ENCODE measurements at regions not wholly inside any gene's neighbourhood (a gene's known extent, or its start where the extent isn't known, plus 50 kb on each side); places are given as distances from the start of the nearest gene placed in this dataset.
"Not testable (repeated sequence)": the region's sequence is repeated elsewhere in the genome, so short reads cannot be mapped to it uniquely, and the experiment has no call there.

DNA sequence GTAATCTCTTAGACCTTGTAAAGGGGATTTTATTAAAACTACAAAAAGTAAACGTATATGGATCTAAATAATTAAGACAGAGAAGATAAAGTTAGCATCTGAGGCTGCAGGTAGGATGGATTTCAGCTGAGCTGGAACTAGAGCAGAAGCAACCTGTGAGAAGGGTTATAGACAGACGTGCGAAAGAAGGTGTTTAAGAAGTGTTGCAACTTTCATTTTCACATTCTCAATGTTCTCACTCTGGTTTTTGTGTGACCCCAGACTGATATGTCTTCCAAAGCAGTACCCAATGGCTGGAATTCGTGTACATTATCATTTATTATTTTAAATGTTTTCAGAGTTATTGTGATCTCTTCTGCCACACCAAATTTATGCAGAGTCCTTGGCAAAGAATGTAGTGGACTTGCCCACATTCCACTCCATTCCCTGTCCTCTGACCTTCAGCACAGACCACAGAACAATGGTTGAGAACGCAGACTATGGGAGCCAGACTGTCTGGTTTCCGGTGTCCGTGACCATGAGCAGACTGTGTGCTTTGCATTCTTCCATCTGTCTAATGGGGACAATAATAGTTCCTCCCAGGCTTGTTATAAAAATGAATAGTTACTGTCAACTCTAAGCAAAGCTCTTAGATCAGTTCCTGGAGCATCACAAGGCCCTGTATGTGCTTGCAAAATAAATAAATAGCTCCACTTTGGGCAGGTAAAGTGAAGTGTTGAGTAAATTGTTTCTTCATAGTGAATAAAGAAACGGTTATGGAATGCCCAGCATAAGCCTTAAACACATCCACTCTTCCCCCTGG is 140.6 kb upstream of the SAMSN1 start:
- no peak for DNase-seq (ENCODE audit: insufficient read length)
- FAIRE-seq: peak; percentile 98
- no peak for TF ChIP-seq TAF1 (IDR thresholded peaks at IDR 0.05; ENCODE audit: borderline replicate concordance, low read depth, low read length)
- no peak for TF ChIP-seq POLR2A (IDR thresholded peaks at IDR 0.05; ENCODE audit: low read depth, low read length)
- no peak for TF ChIP-seq POLR2AphosphoS5 (IDR thresholded peaks at IDR 0.05; ENCODE audit: low read depth, low read length)

GRCh38 chr21:14685568-14685967 is 139.5 kb upstream of the SAMSN1 start:
- no peak for DNase-seq (ENCODE audit: insufficient read length)
- peak; percentile 68 for FAIRE-seq
- TF ChIP-seq POLR2AphosphoS5 (IDR thresholded peaks at IDR 0.05; ENCODE audit: low read depth, low read length) (no peak), POLR2A (IDR thresholded peaks at IDR 0.05; ENCODE audit: low read depth, low read length) (no peak), TAF1 (IDR thresholded peaks at IDR 0.05; ENCODE audit: borderline replicate concordance, low read depth, low read length) (no peak)

GRCh38 chr21:14684071-14684470 is 138.0 kb upstream of the SAMSN1 start:
- FAIRE-seq (no peak), DNase-seq (ENCODE audit: insufficient read length) (no peak)
- TF ChIP-seq TAF1 (IDR thresholded peaks at IDR 0.05; ENCODE audit: borderline replicate concordance, low read depth, low read length): no peak
- no peak for TF ChIP-seq POLR2AphosphoS5 (IDR thresholded peaks at IDR 0.05; ENCODE audit: low read depth, low read length)
- no peak for TF ChIP-seq POLR2A (IDR thresholded peaks at IDR 0.05; ENCODE audit: low read depth, low read length)

- DNase-seq (ENCODE audit: insufficient read length) (no peak), FAIRE-seq (no peak)
- no peak for TF ChIP-seq TAF1 (IDR thresholded peaks at IDR 0.05; ENCODE audit: borderline replicate concordance, low read depth, low read length)
- TF ChIP-seq POLR2A (IDR thresholded peaks at IDR 0.05; ENCODE audit: low read depth, low read length): no peak
- TF ChIP-seq POLR2AphosphoS5 (IDR thresholded peaks at IDR 0.05; ENCODE audit: low read depth, low read length): no peak
These were observed 136.9 kb upstream of the SAMSN1 start for GRCh38 chr21:14683063-14683462.

- TF ChIP-seq POLR2AphosphoS5 (IDR thresholded peaks at IDR 0.05; ENCODE audit: low read depth, low read length): no peak
- no peak for TF ChIP-seq POLR2A (IDR thresholded peaks at IDR 0.05; ENCODE audit: low read depth, low read length)
- no peak for TF ChIP-seq TAF1 (IDR thresholded peaks at IDR 0.05; ENCODE audit: borderline replicate concordance, low read depth, low read length)
- DNase-seq (ENCODE audit: insufficient read length): no peak
These were observed 133.0 kb upstream of the SAMSN1 start for GRCh38 chr21:14678973-14679574.

DNA sequence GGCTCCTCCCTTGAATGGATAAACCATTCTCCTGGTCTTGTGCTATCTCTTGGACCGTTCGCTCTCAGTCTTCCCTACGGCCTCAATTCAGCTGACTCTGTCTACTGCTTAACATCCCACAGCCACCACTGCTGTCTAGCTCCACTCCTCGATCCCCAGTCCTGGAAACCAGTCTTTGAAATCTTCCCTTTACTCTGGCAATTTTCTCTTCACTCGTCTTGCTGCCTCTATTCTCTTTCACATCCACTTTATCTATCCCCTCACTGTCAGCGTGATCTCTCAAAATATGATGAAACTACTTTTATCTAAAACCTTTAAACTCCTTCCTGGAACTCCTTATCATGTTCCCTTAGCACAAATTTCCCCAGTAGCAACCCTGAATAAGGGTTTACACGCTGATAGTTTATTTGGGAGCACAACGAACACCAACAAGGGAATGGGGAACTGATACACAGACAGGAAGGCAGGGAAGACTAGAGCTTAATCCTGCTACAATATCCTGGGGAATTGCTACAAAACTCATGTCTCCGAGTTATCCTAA is 131.6 kb upstream of the SAMSN1 start:
- TF ChIP-seq POLR2A (IDR thresholded peaks at IDR 0.05; ENCODE audit: low read depth, low read length) (no peak), POLR2AphosphoS5 (IDR thresholded peaks at IDR 0.05; ENCODE audit: low read depth, low read length) (no peak), TAF1 (IDR thresholded peaks at IDR 0.05; ENCODE audit: borderline replicate concordance, low read depth, low read length) (no peak)
- FAIRE-seq (peak; percentile 66), DNase-seq (ENCODE audit: insufficient read length) (no peak)

More at GRCh38 chr21:14678973-14679574, 133.0 kb upstream of the SAMSN1 start:
- FAIRE-seq: no peak

GRCh38 chr21:14677013-14677412 is 130.9 kb upstream of the SAMSN1 start:
- no peak for TF ChIP-seq POLR2AphosphoS5 (IDR thresholded peaks at IDR 0.05; ENCODE audit: low read depth, low read length)
- no peak for TF ChIP-seq POLR2A (IDR thresholded peaks at IDR 0.05; ENCODE audit: low read depth, low read length)
- TF ChIP-seq TAF1 (IDR thresholded peaks at IDR 0.05; ENCODE audit: borderline replicate concordance, low read depth, low read length): no peak
- no peak for FAIRE-seq
- DNase-seq (ENCODE audit: insufficient read length): no peak

DNA sequence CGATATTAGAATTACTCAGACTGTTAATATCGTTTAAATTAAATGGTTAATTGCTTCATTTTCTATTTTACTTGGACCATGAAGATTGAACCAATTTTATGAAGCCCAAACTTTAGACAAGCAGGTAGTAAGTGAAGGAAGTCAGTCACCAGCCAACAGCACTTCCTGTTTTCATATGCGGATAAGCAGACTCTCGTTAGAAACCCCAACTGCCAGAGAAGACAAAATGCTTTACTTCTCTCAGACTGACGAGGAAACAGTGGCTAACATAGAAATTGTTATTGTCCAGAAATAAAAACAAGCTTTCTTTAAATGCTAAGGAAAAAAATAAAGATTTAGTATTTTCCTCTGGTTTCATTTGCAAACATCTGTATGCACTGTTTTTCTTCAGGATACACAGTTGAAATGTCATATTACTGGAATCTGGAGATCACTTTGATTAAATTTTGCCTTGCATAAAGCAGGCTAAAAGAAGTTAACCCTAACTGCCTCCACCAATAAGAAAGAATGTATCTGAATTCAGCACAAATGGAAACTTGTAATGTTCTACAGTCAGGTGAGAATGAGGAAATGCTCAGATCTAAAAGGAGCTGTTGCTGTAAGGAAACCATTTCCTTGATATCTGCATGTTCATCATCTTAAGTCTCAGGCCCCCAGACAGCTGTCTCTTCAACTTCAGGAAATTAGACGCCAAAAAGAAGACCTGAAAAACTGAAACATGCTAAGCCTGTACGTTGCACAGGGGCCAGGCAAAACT is 129.8 kb upstream of the SAMSN1 start:
- peak; percentile 88 for FAIRE-seq
- no peak for DNase-seq (ENCODE audit: insufficient read length)
- TF ChIP-seq POLR2A (IDR thresholded peaks at IDR 0.05; ENCODE audit: low read depth, low read length) (peak; percentile 31; the same call in 1 of the 2 replicates), POLR2AphosphoS5 (IDR thresholded peaks at IDR 0.05; ENCODE audit: low read depth, low read length) (no peak)

DNA sequence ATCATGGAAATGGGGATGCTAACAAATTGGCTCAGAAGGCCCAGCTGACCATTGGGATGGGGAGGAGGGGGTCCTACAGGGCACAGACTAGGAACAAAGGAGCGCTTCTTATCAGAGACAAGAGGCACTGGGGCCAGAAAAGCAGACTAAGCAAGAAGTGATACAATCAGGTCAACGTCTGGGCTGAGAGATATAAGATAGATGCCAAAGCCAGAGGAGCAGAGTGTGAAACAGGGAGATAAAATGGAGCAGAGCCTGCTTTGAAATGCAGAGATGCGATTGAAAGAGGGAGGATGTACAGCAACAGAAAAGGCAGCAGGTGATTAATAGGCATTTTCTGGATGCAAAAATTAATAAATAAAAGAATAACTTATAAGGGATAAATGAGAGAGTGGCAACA is 127.5 kb upstream of the SAMSN1 start:
- TF ChIP-seq POLR2AphosphoS5 (IDR thresholded peaks at IDR 0.05; ENCODE audit: low read depth, low read length): no peak
- FAIRE-seq (no peak), DNase-seq (ENCODE audit: insufficient read length) (no peak)

DNA sequence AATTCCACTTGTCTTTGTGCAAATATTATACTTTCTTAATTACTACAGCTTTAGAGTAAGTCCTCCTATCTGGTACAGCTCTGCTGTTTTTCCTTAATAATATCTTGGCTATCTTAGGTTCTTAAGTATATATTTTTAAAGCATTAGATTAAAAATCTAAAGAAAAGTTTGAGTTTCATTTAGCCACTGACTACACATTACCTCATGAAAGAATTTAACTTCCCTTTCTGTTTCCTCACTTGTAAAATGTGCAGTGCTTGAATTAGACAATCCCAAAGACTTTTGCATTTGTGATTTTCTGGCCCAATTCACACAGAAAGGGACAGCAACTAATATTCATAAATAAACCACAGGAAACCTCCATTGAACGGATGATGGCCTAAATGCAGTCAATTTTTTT is 126.4 kb upstream of the SAMSN1 start:
- DNase-seq (ENCODE audit: insufficient read length): no peak
- TF ChIP-seq POLR2A (IDR thresholded peaks at IDR 0.05; ENCODE audit: low read depth, low read length) (no peak), POLR2AphosphoS5 (IDR thresholded peaks at IDR 0.05; ENCODE audit: low read depth, low read length) (no peak), TAF1 (IDR thresholded peaks at IDR 0.05; ENCODE audit: borderline replicate concordance, low read depth, low read length) (no peak)
- FAIRE-seq: no peak

DNA sequence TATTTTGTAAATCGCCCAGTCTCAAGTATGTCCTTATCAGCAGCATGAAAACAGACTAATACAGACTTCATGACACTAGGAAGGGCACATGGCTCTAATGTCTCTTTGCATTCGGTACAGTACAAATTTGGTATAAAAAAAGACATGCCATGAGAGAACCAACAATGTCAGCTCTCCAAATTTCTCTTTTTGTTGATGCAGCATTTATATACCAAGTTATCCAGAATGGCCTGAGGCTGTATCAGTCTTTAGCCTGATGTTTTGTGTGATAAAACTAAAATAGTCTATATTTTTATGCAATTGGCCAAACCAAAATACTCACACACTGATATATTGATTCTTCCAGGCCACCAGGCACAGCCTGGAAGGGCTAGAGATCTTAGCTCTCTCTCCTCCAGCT is 124.3 kb upstream of the SAMSN1 start:
- TF ChIP-seq POLR2AphosphoS5 (IDR thresholded peaks at IDR 0.05; ENCODE audit: low read depth, low read length): no peak
- TF ChIP-seq POLR2A (IDR thresholded peaks at IDR 0.05; ENCODE audit: low read depth, low read length): no peak
- TF ChIP-seq TAF1 (IDR thresholded peaks at IDR 0.05; ENCODE audit: borderline replicate concordance, low read depth, low read length): no peak
- no peak for DNase-seq (ENCODE audit: insufficient read length)
- no peak for FAIRE-seq

- DNase-seq (ENCODE audit: insufficient read length); FAIRE-seq: not testable (repeated sequence)
These were observed 123.0 kb upstream of the SAMSN1 start for GRCh38 chr21:14669092-14669491.
